ENCODE measurements at regions not wholly inside any gene's neighbourhood (a gene's known extent, or its start where the extent isn't known, plus 50 kb on each side); places are given as distances from the start of the nearest gene placed in this dataset.
"Not testable (repeated sequence)": the region's sequence is repeated elsewhere in the genome, so short reads cannot be mapped to it uniquely, and the experiment has no call there.

DNA sequence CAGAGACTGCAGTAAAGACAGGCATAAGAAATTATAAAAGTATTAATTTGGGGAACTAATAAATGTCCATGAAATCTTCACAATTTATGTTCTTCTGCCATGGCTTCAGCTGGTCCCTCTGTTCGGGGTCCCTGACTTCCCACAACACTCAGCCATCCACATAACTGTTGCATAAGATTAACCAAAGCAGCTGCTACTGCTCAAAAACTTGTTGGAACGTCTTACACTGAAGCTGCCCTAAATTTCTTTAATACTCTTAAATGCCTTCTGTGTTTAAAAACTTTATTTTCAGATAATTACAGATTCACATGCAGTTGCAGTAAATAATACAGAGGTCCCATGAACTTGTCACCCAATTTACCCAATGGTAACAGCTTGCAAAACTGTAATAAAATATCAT, 193.1 kb upstream of the DTNA start:
- TF ChIP-seq CTCF, POLR2A, EP300 (IDR thresholded peaks at IDR 0.05): not testable (repeated sequence)
